TTC549 (cell line): ENCODE measurements at regions not wholly inside any gene's neighbourhood (a gene's known extent, or its start where the extent isn't known, plus 50 kb on each side); places are given as distances from the start of the nearest gene placed in this dataset.

Experiments used
- FAIRE-seq: peaks from 2 replicates; lab custom pipeline; 2012; peaks lifted over from hg19 to GRCh38; lab: Jason Lieb, UNC

GRCh38 chr6:142561511-142562265, 259.9 kb downstream of the ADGRG6 start:
- FAIRE-seq = no peak

DNA sequence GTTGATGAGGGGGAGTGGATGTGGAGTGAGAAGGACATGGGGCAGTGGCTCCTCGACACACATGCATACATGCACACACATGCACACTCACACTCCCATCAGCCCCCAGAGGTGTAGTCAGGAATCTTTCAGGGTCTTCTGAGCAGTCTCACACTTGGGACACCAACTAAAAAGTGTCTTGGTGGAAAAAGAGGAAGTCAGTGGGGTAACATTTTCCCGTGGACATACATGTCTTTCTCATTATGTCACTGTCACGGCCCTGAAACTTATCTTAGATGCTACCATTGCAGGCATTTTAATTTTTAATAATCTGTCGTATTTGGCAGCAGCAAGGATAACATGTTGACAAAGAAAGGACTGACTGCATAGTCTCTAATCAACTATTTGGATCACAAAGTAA, 261.1 kb downstream of the ADGRG6 start:
- FAIRE-seq = no peak

GRCh38 chr6:142566628-142567396, 265.0 kb downstream of the ADGRG6 start:
- FAIRE-seq = peak; percentile 45

DNA sequence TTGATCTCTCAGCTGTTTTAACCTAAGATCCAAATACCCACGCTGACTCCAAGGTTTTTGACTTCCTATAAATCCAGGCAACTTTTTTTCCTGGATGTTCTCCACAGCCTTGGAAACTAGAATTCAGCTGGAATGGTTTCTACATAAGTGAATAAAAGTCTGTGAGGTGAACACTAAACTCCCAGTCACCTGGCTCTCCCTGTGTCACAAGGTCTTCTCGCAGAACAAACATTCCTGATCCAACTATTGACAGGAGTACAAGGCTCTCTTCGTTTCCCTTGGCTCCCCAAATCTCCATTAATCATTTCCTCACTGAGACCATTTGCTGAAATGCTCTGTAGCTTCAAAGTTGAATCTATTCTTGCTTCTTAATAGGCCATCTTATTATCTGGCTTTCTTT, 265.7 kb downstream of the ADGRG6 start:
- FAIRE-seq = no peak

GRCh38 chr6:142568857-142569597, 267.2 kb downstream of the ADGRG6 start:
- no peak for FAIRE-seq

DNA sequence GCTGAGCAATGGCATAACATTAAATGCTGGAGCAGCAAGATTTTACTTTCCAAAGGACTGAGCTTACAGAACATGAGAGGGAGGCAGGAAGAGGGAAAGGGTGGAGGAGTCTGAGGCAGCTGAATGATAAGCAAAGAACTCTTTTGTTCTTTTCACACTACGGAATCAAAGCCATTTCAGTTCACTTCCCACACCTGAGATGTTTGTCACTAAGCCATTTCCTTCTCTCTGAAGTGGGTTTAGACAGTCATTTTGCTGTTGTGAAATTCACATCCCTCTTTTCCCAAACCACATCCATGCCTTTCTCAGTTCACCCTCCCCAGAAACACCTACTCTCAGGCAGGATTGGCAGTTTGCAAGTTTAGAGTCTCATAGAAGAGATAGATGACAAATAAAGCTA, 267.9 kb downstream of the ADGRG6 start:
- no peak for FAIRE-seq

DNA sequence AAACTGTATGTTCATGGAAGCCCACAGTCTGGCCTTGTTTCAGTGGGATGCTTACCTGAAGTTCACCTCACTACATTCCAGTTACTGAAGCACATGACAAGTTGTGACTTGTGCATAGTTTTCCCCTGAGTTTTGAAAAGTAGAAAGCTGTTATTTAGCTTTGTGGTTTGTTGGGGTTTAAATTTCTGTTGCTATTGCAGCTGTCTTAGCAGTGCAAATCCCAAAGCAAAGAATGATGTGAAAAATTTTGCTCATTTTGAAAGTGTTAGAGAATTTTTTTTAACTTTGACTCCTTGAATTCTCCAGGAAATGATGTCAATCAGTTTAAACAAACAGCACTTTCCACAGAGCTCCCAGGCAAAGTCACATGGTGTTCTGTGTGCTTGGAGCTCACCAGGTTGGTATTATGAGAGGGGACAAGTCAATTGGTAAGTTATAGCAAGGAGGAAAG, 268.4 kb downstream of the ADGRG6 start:
- FAIRE-seq = no peak

DNA sequence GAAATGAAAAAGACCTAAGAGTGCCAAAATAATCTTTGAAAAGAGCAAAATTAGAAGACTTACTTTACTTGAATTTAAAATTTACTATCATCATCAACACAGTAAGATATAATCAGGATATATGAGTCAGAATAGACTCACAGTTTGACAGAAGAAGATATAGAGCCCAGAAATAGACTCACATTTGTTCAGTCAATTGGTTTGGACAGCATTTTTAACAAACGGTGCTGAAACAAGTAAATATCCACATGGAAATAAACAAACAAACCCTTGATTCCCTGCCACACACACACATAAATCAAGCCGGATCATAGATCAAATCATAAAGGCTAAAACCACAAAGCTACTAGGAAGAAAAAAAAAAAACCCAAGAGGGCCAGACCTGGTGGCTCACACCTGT, 291.1 kb downstream of the ADGRG6 start:
- no peak for FAIRE-seq

DNA sequence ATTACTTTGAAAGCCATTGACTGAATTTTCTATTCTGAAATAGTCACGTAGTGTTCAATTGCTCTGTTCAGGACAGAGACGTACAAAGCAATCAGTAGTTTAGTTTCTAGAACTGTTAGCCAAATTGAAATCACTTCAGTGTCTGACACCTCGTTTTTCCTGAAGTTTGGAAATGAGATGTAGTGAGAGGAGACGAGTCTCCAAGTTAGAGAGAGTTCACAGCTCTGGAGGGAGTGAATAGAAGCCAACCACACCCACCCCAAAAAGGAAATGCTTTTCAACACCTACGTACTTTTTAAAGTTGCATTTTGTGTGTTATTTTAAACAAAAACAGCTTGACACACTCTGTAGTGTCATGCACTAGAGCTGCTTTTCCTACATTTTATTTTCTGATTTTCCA, 296.0 kb downstream of the ADGRG6 start:
- no peak for FAIRE-seq

- FAIRE-seq = no peak
These were observed 299.6 kb downstream of the ADGRG6 start for GRCh38 chr6:142601427-142601826.

DNA sequence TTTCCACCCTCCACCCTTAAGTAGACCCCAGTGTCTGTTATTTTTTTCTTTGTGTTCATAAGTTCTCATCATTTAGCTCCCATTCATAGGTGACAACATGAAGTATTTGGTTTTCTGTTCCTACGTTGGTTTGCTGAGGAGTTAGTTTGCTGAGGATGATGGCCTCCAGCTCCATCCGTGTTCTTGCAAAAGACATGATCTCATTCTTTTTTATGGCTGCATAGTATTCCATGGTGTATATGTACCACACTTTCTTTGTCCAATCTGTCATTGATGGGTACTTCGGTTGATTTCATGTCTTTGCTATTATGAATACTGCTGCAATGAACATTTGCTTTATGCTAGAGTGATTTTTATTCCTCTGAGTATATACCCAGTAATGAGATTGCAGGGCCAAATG, 301.2 kb downstream of the ADGRG6 start:
- FAIRE-seq = no peak

DNA sequence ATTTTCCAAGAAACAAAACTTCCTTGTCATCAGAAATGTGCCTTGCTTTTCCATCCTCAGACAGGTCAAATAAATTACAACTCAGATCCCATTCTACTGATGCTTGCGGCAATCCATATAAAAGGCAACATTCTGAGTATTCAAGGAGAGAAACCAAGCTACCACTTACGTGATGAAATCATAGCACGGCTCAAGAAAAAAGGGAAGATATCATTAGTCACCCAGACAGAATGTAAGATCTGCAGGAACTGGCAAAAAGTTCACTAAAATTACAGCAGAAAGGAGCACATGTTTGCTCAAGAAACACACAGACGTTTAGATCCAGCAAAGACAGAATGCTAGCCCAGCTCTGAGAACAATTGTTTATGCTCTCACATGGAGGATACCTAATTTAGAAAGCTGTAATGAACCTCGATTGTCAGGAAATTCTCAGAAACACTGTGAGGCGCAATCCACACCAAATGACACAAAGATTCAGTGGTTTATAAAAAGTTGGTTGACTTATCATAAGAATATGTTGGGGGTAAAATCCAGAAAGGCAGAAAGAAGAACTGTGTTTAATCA, 304.2 kb downstream of the ADGRG6 start:
- no peak for FAIRE-seq

DNA sequence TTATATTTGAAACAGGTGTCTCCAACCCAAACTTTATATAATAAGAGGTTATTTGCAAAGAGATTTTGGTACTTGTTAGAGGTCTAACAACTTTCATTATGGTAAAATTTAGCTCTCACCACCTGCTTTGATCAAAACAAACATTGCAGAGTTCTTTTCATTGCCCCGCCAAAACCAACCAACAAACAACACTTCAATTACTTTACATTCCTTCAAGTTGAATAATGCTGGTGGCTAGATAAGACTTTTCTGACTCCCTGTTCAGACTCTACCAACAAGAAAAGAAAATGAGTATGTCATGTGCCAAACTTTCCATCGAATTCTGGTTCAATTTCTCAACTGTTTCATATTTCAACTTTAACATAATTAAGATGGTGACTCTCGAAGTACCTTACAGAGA, 311.1 kb downstream of the ADGRG6 start:
- no peak for FAIRE-seq

DNA sequence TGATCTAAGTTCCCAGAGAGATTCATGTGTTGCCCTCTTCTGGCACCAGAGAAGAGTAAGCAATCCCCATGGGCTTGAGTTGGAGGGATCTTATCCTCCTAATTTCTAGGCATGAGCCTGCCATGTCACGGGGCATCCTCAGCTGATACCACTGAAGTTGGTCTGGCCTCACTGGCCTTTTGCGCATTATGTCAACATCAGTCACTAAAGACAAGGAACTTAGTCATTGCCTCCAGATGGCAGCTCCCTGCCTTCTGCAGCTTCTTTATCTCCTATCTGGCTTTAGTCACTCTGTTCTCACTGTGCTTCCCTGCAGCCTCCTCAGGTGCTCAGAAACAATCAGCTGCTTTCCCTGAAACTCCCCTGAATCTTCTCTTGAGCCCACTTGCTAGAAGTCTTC, 312.2 kb downstream of the ADGRG6 start:
- FAIRE-seq = no peak

DNA sequence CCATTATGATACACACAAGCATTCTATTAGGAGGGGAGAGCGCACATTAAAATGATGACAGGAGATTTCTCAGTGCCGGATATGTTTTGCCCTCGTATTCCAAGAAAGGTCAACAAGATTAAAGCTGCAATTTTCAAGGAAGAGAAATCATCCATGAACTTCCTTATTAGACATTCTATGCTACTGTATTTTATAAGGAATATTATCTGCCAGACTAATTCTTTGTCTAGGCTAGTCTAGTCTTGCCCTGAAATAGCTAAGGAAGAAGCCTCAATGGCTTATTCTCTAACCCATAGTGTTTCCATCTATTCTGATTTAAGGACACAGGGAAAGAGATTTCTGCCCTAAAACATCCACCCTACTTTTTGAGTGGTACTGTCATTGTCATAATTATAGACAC, 315.4 kb downstream of the ADGRG6 start:
- FAIRE-seq = no peak

DNA sequence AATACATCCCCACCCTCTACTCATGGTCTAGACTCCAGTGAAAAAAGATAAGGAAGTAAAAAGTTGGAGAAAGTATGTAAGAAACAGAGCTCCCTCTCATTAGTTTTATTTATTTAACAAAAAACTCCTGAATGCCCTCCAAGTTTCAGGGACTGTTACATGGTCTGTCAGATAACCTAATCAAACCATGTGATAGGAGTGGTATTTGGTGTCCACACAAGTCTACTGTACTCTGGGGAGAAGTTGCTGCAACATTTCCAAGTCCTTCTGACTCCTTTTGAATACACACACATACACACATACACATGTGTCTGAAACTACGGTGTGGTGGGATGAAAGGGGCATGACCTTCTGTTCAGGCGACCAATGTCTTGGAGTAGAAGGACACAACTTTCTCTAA, 320.0 kb downstream of the ADGRG6 start:
- no peak for FAIRE-seq

- no peak for FAIRE-seq
These were observed 319.8 kb downstream of the HIVEP2 start for GRCh38 chr6:142624978-142625715.

DNA sequence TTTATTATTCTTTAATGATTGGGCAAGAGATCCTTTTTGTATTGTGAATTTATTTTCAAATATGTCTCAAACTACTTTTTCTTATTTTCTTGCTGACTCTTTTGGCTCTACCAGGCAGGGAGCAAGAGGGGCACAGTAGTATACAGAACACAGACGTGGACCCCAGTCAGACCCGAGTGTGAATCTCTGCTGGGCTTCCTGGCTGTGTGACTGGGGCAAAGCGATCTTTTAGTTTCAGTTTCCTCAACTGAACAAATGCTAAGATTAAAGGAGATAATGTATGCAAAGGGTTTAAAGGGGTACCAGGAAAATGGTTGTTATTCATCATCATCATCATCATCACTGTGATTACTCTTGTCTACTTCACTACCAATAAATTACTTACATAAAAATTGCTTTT, 317.5 kb downstream of the HIVEP2 start:
- FAIRE-seq = no peak

- FAIRE-seq = no peak
These were observed 313.2 kb downstream of the HIVEP2 start for GRCh38 chr6:142631517-142632385.

GRCh38 chr6:142633317-142633716, 311.7 kb downstream of the HIVEP2 start:
- no peak for FAIRE-seq

- no peak for FAIRE-seq
These were observed 309.8 kb downstream of the HIVEP2 start for GRCh38 chr6:142635130-142635529.
